Pulmonary artery endothelial cell (primary cell): ENCODE measurements at regions not wholly inside any gene's neighbourhood (a gene's known extent, or its start where the extent isn't known, plus 50 kb on each side); places are given as distances from the start of the nearest gene placed in this dataset.

Source experiments
- DNase-seq: peaks from one replicate; pipeline ENCODE4 v3.0.0-alpha.2; 2011; ENCODE audit warnings: low read depth, low spot score

DNA sequence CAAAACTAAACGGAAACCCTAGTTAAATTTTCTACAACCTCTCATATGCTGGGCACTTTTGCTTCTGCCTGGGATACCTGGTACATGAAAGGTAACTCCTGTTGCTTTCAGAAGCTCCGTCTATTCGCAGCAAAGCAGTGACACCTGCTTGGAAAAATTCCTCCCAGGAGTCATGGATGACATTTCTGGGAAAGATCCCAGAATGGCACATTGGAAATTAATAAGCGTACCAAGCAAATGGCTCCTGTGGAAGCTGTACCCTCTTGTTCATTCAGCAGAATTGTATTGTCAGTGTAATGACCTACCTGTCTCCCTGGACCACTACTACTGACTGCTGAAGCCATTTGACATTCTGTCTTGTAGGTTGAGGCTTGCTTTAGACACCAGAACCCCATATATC is 349.7 kb upstream of the NOCT start:
- no peak for DNase-seq

DNA sequence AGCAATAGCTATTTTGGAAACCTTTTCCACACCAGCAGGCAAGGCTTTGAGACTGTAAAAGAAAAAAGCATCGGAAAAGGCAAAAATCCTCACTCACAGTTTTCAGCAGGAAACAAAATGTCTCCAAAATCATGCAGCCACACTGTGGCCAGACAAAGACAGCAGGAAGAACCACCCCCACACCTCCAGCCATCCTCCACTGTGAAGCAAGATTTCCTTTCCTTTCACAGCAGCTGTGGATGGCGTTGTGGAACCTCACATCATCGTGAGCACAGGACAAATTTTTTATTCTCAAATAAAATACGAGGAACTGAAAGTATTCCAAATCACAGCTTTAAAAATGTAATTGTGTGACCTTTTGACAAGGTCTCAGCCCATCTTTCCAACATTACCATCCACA is 351.7 kb upstream of the NOCT start:
- DNase-seq = no peak

DNA sequence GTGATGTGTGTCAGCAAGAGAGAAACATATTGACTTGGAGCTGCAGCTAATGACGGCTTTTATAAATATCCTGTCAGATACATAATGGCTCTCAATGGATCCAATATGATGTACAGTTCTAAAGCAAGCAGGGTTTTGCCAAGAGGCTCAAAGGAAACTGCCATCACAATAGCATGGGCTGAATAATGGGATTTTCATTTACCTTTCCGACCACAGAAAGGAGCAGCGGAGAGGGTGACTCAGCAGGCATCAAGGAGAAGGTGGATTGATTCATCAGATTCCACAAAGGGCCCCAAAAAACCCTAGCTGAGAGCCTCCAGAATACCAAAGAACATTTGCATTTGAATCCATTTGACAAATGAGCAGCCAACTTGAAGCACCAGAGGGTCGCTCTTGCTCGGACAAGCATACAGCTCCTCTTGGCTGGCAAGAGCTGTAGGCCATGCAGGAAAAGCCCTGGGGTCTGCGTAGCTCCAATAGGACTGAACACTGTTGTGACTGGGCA is 355.7 kb upstream of the NOCT start:
- DNase-seq = no peak

DNA sequence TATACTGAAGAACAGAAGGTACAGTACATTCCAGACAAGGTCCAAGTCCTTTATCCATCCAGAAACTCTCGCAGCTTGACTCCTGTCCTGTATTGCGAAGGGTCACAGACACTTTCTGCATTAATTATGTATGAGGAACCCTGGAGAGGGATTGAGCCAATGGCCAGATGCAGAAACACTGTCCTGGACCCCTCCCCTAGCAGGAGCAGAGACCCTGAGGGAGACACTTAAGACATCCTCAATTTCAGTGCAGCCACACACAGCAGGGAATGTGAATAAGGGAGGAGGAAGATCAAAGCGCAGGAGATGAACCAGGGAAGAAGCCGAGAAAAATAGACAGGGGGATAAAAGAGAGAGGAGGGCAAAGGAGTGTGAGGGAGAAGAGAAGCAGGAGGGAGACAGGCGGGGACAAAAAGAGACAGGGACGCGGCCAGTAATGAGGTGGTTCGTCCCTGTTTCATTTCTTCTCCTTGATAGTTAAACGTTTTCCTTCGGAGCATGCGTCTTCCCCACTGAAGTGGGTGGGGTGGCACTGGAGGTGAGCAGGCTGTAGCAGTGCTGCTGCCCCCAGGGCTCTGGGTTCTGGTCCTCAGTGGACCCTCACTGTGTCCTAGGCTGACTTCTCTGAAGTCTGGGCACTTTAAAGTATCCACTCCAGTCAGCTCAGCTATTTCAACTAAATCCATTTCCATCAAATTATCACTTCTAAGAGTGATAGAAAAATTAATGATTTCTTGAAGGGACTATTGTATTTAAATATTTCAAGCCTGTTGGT is 356.4 kb upstream of the NOCT start:
- DNase-seq = no peak

DNA sequence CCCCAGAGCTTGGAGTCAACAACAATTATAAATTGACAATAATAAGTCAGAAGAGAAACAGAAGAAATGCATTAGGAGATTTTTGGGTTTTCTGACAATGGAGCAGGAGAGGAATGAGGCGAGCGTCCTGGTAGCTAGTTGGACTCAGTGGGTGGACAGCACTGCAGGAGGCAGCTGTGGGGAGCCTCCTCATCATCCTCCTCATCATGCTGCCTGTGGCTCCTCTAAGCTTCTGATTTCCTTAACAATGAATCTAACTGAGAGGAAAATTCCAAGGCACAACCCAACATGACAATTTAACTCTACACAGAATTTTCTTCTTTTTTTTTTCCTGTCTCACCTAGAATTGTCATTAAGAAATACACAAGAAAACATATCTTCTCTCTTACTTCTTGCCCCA is 357.1 kb upstream of the NOCT start:
- no peak for DNase-seq

DNA sequence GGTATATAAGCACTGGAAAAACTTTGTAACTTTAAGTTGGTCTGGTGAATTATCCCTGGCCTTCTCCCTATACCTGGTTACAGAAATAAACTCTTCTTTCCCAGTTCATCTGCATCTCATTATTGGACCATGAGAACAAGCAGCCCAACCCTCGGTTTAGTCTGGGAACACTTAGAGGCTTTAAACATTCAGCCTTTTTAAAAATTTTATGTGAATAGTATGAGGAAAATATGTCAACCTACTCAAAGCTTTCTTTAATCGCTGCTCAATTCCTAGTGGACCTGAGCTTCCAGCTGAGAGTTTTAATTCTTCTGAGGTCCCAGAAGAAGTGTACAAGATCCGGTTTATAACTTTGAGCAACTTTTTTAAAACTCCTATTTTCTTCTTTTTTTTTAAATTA is 358.6 kb upstream of the NOCT start:
- DNase-seq = no peak

DNA sequence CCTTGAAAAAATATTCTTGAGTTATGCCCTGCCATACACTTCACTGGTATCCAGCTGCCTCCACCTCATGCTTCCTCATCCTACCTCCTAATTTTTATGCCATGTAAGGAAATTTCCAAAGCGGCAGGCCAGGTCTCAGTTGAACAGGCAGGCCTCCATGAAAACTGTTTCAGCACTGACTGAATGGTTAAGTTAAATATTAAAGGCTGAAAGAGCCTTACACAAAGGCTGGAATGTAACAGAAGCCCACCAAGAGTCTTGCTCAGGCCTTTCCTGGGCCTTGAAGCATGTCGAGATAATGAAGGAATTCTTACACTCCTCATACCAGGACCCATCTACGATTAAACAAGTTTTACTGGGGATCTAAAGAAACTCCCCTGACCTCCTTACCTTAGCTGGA is 359.6 kb upstream of the NOCT start:
- DNase-seq = no peak

DNA sequence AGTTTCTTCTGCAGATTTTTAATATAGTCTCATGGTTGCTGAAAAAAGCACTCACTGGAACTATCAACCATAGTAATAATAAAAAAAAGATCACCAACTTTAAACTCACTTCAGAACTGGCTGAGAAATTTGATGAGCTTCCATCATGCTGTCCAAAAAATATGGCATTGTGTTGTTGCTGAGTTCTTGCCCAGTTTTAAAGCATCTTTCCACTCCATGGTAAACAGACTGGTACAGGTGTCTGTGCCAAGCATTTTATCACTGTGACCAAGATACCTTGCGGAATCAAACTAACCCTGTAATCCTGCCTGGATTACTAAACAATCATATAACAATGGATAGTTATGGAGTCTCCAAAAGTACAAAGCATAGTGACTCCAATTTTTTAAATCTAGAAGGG is 360.3 kb upstream of the NOCT start:
- no peak for DNase-seq

DNA sequence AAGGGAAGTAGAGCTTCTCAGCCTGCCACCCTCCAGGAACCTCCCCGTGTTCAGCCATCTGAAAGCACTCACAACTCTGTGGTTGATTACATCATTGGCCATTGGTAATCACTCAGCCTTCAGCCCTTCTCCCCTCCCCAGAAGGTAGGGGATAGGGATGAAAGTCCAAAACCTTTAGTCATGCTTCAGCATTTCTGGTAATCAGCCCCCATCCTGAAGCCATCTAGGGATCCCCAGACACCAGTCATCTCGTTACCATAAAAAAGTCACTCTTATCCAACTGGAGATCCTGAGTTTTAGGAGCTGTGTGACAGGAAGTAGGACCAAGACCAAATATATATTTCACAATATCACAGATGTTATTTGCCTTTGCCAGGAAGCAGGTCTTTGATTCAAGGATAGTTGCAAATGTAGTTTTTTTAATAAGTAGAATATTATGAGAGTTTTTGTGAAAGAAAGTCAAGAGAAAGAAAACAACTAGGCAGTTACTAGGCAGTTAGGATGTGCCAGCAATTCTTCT is 364.6 kb upstream of the NOCT start:
- no peak for DNase-seq

DNA sequence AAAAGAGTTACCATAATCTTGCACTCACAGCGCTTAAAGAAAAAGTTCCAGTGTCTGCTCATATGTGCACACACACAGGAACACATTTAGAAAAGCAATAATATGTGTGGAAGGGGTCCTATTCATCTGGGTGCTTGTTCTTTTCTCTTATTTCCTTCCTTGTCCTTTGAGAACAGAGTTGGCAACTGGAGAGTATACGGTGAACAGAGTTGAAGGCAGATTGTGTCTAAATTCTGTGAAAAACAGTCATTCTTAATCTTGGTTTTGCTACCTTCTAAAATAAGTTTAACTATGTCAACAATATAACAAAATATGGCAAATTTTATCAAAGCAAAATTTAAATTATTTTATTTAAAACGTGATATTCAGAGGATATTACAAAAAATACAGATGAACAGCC is 365.1 kb upstream of the NOCT start:
- no peak for DNase-seq

DNA sequence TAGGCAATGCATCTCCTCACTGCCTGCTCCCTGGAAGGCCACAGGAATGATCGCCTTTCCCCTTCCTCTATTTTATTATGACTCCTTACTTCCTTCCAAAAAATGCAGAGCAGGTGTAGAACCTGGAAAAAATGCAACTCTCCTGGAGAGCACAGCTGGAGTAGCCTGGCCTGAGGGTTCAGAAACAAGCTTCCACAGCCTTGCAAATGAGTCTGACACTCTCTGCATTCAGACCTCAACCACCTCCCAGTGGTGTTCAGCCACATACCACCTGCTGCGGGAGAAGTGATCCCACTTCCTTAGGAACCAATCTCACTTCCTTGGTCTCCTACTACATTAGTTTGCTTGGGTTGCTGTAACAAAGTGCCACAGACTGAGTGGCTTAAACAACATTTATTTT is 368.1 kb upstream of the NOCT start:
- DNase-seq = no peak

DNA sequence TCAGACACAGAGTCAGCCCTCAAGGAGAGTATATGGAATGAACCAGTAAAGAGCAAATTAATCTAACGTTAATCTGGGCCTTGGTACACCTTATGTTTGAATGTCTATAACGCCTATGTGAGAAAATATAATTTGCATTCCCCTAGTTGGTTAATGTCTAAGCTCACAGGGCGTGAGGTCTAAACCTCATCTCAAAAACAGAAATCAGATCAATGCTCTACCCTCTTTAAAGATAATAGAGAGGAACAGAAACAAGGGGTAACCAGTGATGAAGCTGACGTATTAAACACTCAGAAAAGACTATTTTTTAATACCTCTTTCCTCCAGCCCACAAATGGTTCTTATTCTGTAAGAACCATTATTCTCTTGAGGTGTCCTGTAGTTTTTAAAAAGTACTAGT is 369.2 kb upstream of the NOCT start:
- no peak for DNase-seq

DNA sequence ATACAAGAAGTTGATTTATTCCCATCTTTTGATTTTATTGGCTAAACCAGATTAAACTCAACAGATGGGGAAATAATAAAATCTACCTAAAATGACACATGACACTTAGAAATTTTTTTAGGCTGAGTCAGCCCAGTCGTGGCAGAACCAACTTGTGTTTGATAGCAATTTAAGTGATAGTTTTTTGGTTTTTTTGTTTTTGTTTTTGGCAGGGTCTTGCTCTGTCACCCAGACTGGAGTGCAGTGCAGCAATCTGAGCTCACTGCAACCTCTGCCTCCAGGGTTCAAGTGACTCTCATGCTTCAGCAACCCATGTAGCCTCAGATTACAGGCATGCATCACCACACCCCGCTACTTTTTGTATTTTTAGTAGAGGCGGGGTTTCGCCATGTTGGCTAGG is 370.3 kb upstream of the NOCT start:
- DNase-seq = no peak

DNA sequence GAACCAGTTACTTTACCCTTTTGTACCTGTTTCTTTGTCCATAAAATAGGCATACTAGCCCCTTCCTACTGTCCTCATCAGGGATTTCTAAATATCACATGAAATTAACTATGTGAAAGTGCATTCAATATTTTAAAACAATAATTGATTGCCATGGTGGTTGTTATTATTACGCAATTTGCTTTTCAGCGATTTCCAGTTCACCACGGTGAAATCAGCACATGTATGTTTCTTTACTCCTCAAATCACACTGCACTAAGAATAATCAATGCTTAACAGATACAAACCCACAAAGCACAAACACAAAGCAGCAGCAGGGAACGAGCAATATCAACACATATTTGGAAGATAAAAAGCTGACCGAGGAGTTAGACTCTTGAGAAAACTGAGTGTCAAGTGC is 371.3 kb upstream of the NOCT start:
- DNase-seq = no peak

DNA sequence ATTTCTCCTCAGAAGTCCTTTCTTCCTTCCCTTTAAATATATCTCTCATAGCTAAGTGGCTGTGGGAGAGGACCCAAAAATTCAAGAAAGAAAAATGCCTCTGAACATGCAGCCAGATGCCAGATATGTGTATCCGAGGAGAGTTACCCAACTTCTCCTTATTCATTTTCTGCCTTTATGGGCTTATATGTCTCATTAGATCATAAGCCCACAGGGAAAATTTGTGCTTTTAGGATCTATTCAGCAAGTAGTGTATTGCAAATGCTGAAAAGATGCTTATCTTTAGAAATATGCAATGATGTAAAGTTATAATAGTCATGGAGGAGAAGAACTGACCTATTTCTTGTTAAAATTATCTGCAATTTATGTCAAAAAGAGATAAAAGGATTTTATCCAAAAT is 371.8 kb upstream of the NOCT start:
- DNase-seq = no peak

DNA sequence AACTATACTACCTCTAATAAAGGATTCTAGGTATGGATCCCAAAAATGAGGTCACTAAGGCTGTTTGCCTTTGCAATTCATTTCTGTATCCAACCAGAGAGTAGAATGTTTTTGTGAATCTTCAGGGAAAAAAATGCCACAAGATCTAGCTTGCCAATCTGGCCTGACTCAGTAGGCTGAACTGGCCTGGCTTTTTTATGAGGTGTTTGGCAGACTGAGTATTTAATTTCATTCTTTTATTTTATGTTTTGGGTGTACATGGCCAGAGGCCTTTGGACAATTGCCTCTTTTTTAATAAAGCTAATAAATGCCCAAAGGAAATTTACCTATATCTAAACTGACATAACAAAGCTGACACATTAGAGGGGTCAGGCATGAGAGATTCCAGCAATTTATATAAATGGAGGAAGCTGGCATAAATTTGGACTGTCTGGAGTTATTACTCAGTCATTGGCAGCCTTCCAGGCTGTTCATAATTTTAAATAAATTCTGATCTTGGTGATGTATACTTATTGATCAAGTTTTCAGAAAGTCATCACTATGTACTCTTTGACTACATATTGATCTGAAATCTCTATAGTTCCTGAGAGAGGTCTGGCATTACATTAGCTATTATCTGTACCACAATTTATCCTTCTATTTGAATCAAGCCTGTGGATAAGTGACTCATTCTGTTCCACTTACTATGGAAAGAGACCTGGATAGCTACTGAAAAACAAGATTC is 376.4 kb upstream of the NOCT start:
- DNase-seq = no peak

DNA sequence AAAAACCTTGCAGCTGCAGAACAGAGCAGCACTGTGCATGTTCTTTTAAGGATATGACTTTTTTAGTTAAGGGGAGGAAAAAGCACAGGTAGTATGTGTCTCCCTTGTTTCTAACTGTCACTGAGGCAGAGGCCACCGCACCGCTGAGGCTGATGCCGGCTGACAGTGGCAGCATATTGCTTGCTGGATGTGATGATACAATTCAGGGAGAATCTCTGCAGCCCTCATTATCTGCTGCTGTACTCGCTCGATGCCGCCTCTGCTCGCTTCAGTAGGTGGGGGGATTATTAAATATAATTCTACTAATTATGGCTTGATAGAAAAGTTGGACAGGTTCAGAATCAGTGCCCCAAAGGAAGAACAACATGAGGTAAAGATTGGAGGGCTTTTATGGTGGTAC is 378.8 kb upstream of the NOCT start:
- DNase-seq = no peak

DNA sequence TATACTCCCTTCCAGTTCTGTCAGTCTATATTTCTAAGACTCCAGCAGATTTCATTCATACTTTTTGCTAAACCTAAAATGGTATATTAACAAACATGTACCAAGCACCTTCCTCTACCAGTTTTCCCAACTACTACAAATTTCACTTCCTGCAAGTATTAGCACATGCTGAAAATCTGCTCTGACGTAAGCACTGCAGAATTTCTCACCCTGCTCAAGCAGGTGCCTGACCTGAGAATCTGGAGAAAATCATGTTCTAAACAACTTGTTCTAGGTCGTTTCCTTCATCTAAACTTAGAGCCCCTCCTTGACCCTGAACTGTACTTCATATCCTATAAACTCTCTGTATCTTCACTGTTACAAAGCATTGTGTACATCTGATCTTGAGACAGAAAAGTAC is 380.7 kb upstream of the NOCT start:
- DNase-seq = no peak

DNA sequence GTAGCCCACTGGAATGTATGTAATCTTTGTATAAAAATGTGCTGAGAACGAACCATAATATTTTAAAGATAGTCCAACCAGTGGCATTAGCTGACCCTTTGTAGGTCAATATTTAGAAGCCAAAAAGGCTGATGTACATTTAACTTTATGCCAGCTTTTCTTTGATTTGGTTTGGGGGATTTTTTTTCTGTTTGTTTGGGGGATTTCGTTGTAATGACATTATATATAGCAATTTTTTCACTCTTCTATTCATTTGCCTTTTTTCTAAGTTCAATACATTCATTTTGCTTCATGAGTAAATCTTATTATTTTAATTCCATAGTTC is 382.0 kb upstream of the NOCT start:
- no peak for DNase-seq

DNA sequence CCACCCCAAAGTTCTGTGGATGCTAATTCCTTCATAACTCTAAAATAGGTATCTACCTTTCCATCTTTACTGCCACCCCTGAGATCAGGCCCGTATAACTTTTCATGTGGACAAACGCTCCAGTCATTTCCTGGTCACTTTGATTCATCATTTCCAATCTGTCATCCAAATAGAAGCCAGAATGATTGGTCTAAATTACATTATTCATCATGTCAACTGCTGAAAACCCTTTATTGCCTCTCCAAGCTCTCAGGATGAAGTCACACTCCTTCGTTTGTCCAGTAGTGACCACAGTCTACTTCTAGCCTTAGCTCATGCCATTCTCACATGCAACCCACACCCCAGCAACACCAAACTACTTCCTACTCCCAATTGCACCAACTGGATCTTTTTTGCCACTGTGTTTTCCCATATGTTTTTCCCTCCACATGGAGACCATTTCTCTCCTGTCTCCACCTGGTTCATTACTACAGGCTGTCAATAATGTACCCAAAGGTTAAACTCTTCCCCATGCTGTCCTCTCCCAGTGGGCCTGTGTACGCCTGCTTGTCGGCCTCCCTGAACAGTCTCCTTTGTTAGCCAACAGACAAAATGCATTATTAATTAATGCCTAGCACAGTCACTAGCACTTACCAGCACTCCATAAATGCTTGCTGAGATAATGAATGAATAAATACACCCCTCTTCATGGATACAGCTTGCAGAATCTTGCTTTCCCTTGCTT is 382.6 kb upstream of the NOCT start:
- DNase-seq = no peak

DNA sequence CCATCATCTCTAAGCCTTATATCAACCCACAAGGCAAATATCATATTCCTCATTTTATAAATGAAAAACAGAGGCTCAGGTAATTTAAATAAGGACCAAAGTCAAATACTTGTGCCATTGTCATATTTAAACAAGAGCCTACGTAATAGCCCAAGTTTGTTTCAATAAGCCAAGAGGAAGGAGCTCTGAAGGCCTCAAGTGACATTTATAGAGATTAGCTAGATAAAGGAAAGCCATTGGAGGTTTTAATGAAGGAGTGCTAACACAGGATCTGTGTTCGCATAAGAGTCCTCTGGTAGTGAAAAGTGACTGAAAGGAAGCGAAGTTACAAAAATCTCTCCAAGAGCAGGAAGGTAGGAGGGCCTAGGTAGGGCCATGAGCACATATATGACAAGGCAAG is 384.9 kb upstream of the NOCT start:
- no peak for DNase-seq

DNA sequence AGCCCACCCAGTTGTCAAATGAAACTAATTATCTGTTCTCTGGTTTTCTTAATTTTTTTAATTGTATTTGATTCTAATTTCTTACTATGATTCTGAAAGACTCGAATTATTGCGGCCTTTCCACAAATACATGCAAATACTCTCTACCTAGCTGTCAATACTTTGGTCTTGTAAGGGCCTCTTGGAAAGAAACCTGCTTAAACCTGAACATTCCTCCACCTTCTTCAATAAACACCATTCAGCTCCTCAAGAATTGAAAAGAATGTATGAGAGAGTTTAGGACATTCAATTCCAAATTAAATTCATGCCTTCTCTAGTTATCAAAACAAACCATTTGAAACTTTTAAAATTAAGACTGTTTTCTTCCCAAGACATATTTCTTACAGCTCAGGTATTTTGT is 385.9 kb upstream of the NOCT start:
- DNase-seq = no peak
